Duodenal mucosa (tissue), 2 donors: ENCODE measurements at regions not wholly inside any gene's neighbourhood (a gene's known extent, or its start where the extent isn't known, plus 50 kb on each side); places are given as distances from the start of the nearest gene placed in this dataset.
A peak's percentile ranks its signal among the peaks of the same experiment; 100 is the strongest.
"Not testable (repeated sequence)": the region's sequence is repeated elsewhere in the genome, so short reads cannot be mapped to it uniquely, and the experiment has no call there.

Experiments
- H3K27ac ChIP-seq: one replicate; pipeline ENCODE4 v1.7.0; 2013; ENCODE audit warnings: low read depth, low read length
- H3K27me3 ChIP-seq, 2 donors: one replicate each; pipeline ENCODE4 v1.7.0; 2013; ENCODE audit warnings: low read length in 2 of 2, control low read depth in 1 of 2; ENCODE audit not compliant: insufficient read depth in 2 of 2, control insufficient read depth in 1 of 2
- H3K36me3 ChIP-seq, 2 donors: one replicate each; pipeline ENCODE4 v1.7.0; 2013; ENCODE audit warnings: low read length in 2 of 2, control low read depth in 1 of 2; ENCODE audit not compliant: insufficient read depth in 2 of 2, control insufficient read depth in 1 of 2
- H3K4me1 ChIP-seq, 2 donors: one replicate each; pipeline ENCODE4 v1.7.0; 2013; ENCODE audit warnings: low read length in 2 of 2, control low read depth in 1 of 2; ENCODE audit not compliant: insufficient read depth in 2 of 2, control insufficient read depth in 1 of 2
- H3K4me3 ChIP-seq, 2 donors: one replicate each; pipeline ENCODE4 v1.7.0; 2013; ENCODE audit warnings: low read length in 2 of 2, low read depth in 1 of 2
- H3K9ac ChIP-seq, 2 donors: one replicate each; pipeline ENCODE4 v1.7.0; 2013; ENCODE audit warnings: low read length in 2 of 2, low read depth in 1 of 2
- H3K9me3 ChIP-seq, 2 donors: one replicate each; pipeline ENCODE4 v1.7.0; 2013; ENCODE audit warnings: low read length in 2 of 2, control low read depth in 1 of 2; ENCODE audit not compliant: control insufficient read depth in 1 of 2

DNA sequence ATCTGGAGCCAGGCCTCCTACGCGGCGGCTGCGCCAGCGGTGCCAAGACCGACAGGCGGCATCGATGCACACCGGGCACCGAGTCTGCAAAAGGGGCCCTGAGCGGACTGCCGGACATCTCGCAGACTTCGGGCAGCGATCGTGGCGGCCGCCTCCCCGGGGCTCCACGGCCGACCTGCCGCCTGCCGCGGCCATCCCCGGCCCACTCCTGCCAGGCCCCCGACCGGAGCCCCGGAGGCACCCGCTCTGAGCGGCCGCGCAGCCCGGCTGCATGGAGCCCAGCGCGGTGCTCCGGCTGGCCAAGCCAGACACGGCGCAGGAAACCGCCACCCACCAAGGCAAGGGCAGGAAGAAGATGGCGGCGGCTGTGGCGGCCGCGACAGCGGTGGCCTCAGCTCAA is 154.2 kb upstream of the KCTD7 start:
- H3K9ac ChIP-seq, result no peak overlapping the region
- H3K9me3 ChIP-seq, result no peaks in the 10 kb centered on the region
- no peak overlapping the region for H3K4me3 ChIP-seq
- H3K36me3 ChIP-seq, result peaks cover 0 to 11% of the 10 kb centered on the region in 2 donors
- no peak overlapping the region for H3K27ac ChIP-seq
- no peaks in the 10 kb centered on the region for H3K4me1 ChIP-seq
- no peaks in the 10 kb centered on the region for H3K27me3 ChIP-seq

DNA sequence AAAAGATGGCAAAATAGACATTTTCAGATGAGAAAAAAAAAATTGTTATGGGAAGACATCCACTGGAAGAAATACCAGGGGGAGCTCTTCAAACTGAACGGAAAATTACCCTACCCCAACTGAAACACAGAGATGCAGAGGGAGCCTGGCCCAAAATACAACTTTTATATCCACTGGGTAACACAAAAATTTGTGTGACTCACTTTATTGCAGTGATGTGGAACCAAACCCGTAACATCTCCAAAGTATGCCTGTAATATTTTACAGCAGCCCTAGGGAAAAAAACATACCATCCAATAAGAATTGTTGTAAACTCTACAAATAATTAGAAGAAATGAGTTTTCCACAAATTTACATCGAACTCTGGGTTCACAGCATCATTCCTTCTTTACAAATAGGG is 152.6 kb upstream of the KCTD7 start:
- H3K27me3 ChIP-seq, H3K9ac ChIP-seq, H3K27ac ChIP-seq, H3K9me3 ChIP-seq, H3K4me1 ChIP-seq, H3K4me3 ChIP-seq: not testable (repeated sequence)
- peaks cover 0 to 12% of the 10 kb centered on the region in 2 donors for H3K36me3 ChIP-seq

DNA sequence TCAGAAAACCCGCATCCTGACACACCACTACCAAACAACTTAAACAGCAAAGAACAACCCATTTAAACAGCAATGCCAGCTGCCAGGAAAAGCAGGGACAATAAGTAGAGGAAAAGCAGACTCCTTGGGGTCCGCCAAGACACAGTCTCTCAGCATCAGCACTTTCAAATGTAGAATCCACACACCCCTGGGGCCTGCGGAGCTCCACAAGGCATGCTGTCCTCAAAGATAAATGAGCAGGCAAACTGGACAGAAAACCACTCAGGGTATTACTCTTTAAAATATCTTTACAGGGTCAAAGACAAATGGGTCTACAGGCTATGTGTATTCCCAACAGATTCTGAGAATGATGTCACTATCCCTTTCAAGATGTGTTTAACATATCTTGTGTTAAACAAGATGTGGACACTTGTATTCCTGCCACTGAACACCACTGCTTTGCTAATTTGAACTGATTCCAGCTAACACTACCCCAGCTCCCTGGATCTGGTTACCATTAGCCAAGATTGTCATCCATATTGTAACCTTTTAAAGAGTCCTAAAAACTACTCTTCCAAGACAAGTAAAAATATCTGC is 150.8 kb upstream of the KCTD7 start:
- not testable (repeated sequence) for H3K27ac ChIP-seq, H3K27me3 ChIP-seq, H3K4me3 ChIP-seq, H3K9me3 ChIP-seq, H3K9ac ChIP-seq, H3K4me1 ChIP-seq
- H3K36me3 ChIP-seq, result peaks cover 0 to 14% of the 10 kb centered on the region in 2 donors

DNA sequence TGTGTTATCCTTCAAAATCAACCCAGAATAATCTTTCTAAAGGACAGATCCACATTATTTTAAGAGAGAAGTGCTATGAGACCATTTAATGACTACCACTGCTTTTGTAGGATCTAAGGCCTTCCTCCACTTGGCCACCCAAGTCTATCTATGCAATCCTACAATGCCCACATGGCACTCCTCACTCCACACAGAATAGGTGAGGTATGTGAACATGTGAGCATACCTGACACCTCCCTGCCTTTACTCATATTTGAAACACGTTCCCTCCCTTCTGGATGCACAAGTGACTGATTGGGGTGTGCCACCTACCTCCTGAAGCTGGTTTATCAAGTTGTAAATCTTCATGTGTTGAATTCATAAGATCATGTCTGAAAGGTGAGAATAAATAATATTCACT is 147.5 kb upstream of the KCTD7 start:
- not testable (repeated sequence) for H3K9me3 ChIP-seq, H3K9ac ChIP-seq, H3K4me1 ChIP-seq, H3K27me3 ChIP-seq, H3K27ac ChIP-seq, H3K36me3 ChIP-seq, H3K4me3 ChIP-seq

DNA sequence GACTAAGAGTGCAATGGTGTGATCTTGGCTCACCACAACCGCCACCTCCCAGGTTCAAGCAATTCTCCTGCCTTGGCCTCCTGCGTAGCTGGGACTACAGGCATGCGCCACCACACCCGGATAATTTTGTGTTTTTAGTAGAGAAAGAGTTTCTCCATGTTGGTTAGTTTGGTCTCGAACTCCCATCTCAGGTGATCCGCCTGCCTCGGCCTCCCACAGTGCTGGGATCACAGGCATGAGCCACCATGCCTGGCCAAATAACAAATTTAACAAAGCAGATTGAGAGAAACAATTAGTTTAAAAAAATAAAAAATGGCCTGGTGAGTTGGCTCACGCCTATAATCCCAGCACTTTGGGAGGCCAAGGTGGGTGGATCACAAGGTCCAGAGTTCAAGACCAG is 139.6 kb upstream of the KCTD7 start:
- not testable (repeated sequence) for H3K9me3 ChIP-seq, H3K36me3 ChIP-seq, H3K27me3 ChIP-seq, H3K27ac ChIP-seq, H3K4me3 ChIP-seq, H3K9ac ChIP-seq, H3K4me1 ChIP-seq

DNA sequence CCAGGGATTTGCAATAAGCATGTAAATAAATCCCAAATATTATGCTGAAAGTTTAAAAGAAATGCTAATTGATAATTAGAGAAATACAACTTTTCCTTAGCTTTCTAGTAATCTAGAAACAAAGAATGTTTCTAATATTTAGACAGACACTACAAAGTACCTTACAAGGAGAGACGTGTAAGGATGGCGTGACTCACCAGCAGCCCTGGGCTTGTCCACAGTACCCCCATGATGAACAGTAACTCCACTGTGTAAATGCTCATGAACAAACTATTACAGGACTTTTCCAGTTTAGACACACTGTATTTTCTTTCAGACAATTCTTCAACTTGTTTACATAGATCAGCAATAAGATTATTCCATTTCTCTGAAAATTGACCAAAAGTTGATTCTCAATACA is 138.9 kb upstream of the KCTD7 start:
- H3K27ac ChIP-seq, H3K36me3 ChIP-seq: not testable (repeated sequence)

DNA sequence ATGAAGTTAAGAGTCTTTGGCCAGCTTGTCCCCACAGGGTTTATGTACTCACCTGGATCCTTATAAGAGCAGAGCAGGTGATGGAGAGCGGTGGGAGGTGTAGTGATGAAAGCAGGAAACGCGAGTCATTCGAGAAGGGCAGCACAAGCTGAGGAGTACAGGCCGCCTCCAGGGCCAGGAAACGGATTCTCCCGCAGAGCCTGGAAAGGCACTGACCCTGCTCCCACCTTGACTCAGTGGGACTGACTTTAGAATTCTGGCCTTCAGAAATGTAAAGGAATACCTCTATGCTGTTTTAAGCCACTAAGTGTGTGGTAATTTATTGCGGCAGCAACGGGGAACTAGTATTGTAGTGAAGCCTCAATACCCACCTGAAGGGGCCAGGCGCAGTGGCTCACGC is 137.7 kb upstream of the KCTD7 start:
- not testable (repeated sequence) for H3K4me1 ChIP-seq, H3K4me3 ChIP-seq, H3K27me3 ChIP-seq, H3K27ac ChIP-seq, H3K9ac ChIP-seq, H3K9me3 ChIP-seq, H3K36me3 ChIP-seq

More for the DNA sequence above, 138.9 kb upstream of the KCTD7 start:
- H3K4me1 ChIP-seq, H3K27me3 ChIP-seq, H3K9ac ChIP-seq, H3K9me3 ChIP-seq, H3K4me3 ChIP-seq: not testable (repeated sequence)

DNA sequence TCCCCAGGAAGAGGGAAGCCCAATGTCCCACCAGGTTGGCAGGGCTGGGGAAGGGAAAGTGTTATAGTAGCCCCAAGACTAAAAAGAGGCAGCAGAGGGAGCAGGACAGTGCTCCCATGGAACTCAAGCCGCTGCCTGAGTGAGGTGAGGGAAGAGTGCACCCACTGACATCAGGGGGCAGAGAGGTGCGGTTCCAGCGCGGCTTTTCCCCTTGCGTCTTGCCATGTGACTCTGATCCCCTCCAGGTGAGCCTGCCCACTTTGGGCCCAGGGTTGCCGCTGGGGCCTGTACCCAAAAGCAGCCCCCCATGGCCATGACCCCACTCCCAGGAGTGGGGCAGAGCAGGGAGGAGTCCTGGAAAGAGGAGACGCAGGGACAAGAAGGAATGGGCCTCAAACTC is 136.3 kb upstream of the KCTD7 start:
- H3K4me1 ChIP-seq, H3K36me3 ChIP-seq, H3K9me3 ChIP-seq, H3K27me3 ChIP-seq, H3K27ac ChIP-seq: not testable (repeated sequence)
- H3K9ac ChIP-seq, result peak overlapping the region; percentile 93 to 98
- H3K4me3 ChIP-seq, result peak overlapping the region; percentile 89 to 94

DNA sequence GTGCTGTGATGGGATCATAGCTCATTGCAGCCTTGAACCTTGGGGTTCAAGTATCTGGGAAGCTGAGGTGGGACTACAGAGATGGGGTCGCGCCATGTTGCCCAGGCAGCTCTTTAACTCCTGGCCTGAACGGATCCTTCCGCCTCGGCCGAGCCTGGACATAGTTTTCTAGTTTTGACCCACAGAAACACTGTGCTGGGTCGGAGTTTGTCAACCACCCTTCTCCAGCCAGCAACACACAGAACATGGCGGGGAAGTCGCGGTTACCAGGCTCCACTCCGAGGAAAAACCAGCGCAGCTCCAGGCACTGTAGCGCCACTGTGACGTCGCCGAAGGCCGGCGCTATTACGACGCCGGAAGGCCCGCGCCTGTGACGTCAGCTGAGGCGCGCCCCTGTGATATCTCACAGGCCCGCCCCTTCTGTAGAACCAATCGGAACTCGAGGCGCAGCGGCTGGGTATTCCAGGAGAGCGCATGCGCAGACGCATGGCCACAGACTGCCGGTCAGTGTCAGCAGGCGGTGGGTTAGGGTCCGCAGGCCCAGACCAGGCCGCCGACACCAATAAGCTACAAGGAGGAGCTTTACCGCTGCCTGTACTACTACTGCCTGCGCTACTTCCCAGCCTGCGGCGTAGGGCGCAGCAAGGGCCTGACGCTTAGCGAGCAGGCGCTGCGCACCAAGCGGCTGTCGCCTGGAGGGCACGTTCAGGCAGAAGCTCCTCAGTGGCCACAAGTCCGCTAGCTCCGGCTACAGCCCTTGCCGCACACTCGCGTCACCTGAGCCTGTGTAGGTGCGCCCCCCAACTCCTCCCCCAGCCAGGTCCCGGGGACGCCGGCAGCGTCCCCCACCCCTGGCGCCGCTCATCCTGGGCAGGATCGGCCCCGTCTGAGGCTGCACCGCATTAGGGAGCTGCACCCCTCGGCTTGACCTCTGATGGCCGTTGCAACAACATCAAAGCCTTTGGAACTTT is 135.2 kb upstream of the KCTD7 start:
- Histone ChIP-seq H3K4me1 (peaks cover 0 to 5% of the 10 kb centered on the region in 2 donors), H3K27me3 (no peaks in the 10 kb centered on the region), H3K9ac (peak overlapping the region; percentile 93 to 98), H3K4me3 (peak overlapping the region; percentile 89 to 94), H3K36me3 (no peaks in the 10 kb centered on the region), H3K27ac (peak overlapping the region; percentile 88), H3K9me3 (no peaks in the 10 kb centered on the region)

DNA sequence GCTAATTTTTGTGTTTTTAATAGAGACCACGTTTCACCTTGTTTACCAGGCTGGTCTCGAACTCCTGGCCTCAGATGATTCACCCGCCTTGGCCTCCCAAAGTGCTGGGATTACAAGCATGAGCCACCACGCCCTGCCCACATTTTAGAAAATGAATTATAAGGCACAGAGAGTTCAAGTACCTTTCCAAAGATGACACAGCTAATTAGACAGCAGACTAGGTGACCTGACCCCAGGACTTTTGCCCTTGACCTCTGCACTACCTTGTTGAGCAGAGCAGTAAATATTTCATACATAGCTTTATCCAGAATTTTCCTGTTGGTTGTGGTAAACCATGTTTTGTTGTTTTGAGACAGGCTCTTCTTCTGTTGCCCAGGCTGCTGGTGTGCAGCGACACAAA is 131.3 kb upstream of the KCTD7 start:
- no peak overlapping the region for H3K4me3 ChIP-seq
- no peaks in the 10 kb centered on the region for H3K36me3 ChIP-seq
- peaks cover 0 to 5% of the 10 kb centered on the region in 2 donors for H3K4me1 ChIP-seq
- no peak overlapping the region for H3K27ac ChIP-seq
- no peaks in the 10 kb centered on the region for H3K9me3 ChIP-seq
- no peaks in the 10 kb centered on the region for H3K27me3 ChIP-seq
- no peak overlapping the region for H3K9ac ChIP-seq
